Astrocyte (in vitro differentiated cells and primary cell): ENCODE measurements at regions not wholly inside any gene's neighbourhood (a gene's known extent, or its start where the extent isn't known, plus 50 kb on each side); places are given as distances from the start of the nearest gene placed in this dataset.

Experiments used
- DNase-seq: peaks from one replicate; pipeline ENCODE4 v3.0.0-alpha.2; 2010; ENCODE audit warnings: low read depth
- FAIRE-seq: peaks from 2 replicates; lab custom pipeline; 2011; peaks lifted over from hg19 to GRCh38; lab: Jason Lieb, UNC
- H2AFZ ChIP-seq: 2 replicates; pipeline ENCODE4 v1.6.0; 2012; ENCODE audit warnings: low read depth, low read length, inconsistent platforms
- H3K27ac ChIP-seq: 2 replicates; pipeline ENCODE4 v1.5.1; 2011; ENCODE audit warnings: low read depth, low read length, inconsistent platforms
- H3K27me3 ChIP-seq: 2 replicates; pipeline ENCODE4 v1.6.0; 2011; ENCODE audit warnings: low read length, inconsistent platforms; ENCODE audit not compliant: insufficient read depth
- H3K36me3 ChIP-seq: 2 replicates; pipeline ENCODE4 v1.5.1; 2011; ENCODE audit warnings: low read length, inconsistent platforms; ENCODE audit not compliant: insufficient read depth
- H3K4me1 ChIP-seq: 2 replicates; pipeline ENCODE4 v1.5.1; 2011; ENCODE audit warnings: low read length, inconsistent platforms; ENCODE audit not compliant: insufficient read depth
- H3K4me2 ChIP-seq: 2 replicates; pipeline ENCODE4 v1.6.0; 2012; ENCODE audit warnings: low read length, inconsistent platforms
- H3K4me3 ChIP-seq: 2 replicates; pipeline ENCODE4 v1.5.1; 2011; ENCODE audit warnings: low read depth, mild to moderate bottlenecking, low read length, inconsistent platforms; ENCODE audit not compliant: insufficient read depth
- H3K79me2 ChIP-seq: 2 replicates; pipeline ENCODE4 v1.6.0; 2012; ENCODE audit warnings: mild to moderate bottlenecking, low read length, inconsistent platforms; ENCODE audit not compliant: insufficient read depth
- H3K9ac ChIP-seq: 2 replicates; pipeline ENCODE4 v1.6.0; 2012; ENCODE audit warnings: mild to moderate bottlenecking, low read length, inconsistent platforms
- H3K9me3 ChIP-seq: 2 replicates; pipeline ENCODE4 v1.5.1; 2012; ENCODE audit warnings: low read depth, mild to moderate bottlenecking, low read length, inconsistent platforms; ENCODE audit not compliant: insufficient read depth
- H4K20me1 ChIP-seq: 2 replicates; pipeline ENCODE4 v1.6.0; 2012; ENCODE audit warnings: low read length, inconsistent platforms; ENCODE audit not compliant: insufficient read depth
- H3K27ac Mint-ChIP-seq: one replicate; pipeline ENCODE4 v1.8.0; 2021; ENCODE audit warnings: mild to moderate bottlenecking, mixed read lengths; ENCODE audit not compliant: unreplicated experiment
- H3K27me3 Mint-ChIP-seq: one replicate; pipeline ENCODE4 v1.8.0; 2021; ENCODE audit warnings: low read depth, mixed read lengths; ENCODE audit not compliant: unreplicated experiment
- H3K36me3 Mint-ChIP-seq: one replicate; pipeline ENCODE4 v1.8.0; 2021; ENCODE audit warnings: low read depth, mixed read lengths; ENCODE audit not compliant: unreplicated experiment
- H3K4me1 Mint-ChIP-seq: one replicate; pipeline ENCODE4 v1.8.0; 2021; ENCODE audit warnings: low read depth, mixed read lengths; ENCODE audit not compliant: unreplicated experiment
- H3K4me3 Mint-ChIP-seq: one replicate; pipeline ENCODE4 v1.8.0; 2021; ENCODE audit warnings: mild to moderate bottlenecking, moderate library complexity, mixed read lengths; ENCODE audit not compliant: unreplicated experiment
- H3K9me3 Mint-ChIP-seq: one replicate; pipeline ENCODE4 v1.8.0; 2021; ENCODE audit warnings: mild to moderate bottlenecking, mixed read lengths; ENCODE audit not compliant: unreplicated experiment
- EZH2 ChIP-seq: IDR thresholded peaks from 2 replicates; pipeline ENCODE4 v1.6.1; 2012; ENCODE audit warnings: mild to moderate bottlenecking, low read length, inconsistent platforms; ENCODE audit not compliant: insufficient read depth
- TF ChIP-seq, protein P1 (sequence below): IDR thresholded peaks from 2 replicates; pipeline ENCODE4 v1.5.1; 2011; ENCODE audit warnings: low read depth, mild to moderate bottlenecking, inconsistent platforms, low read length, moderate library complexity; ENCODE audit not compliant: insufficient read depth

DNA sequence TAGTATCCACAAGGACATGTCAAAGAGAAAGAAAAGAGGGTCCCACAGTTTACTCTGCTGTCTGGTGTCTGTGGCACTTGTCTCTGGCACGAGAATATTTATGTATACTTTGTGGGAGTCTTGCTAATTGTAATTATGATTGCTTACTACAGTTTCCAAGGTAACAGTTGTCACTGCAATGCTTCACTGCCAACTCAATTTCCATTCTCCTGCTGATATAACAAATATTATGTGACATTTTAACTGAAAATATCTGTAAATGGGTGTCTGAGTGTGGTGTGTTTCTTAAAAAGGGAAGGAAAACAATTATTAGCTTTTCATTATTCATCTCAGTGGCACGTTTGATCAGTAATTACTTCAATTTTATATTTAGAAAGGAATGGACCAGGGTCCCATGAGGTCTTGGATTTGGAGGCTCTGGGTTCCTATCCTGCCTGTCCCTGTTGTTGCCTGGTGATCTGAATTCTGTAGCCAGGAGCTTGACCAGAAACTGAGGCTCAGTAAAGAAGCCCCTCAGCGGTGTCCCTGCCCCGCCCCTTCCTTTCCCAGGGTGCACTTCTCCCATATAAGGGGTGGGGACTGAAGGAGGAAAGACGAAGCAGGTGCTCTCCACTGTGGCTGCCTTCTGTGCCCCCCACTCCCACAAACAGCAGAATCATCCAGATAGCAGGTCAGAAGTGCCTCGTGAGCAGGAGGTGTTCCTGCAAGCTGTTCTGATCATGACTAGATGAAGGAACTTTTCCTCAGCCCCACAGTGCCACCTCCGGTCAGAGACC, 137.3 kb upstream of the KIF2A start:
- Mint-ChIP-seq H3K27me3 (peaks cover 2% of the 10 kb centered on the region), H3K4me3 (no peak overlapping the region), H3K4me1 (peaks cover 4% of the 10 kb centered on the region), H3K36me3 (no peaks in the 10 kb centered on the region), H3K27ac (no peak overlapping the region), H3K9me3 (no peaks in the 10 kb centered on the region)
- Histone ChIP-seq H3K79me2 (no peaks in the 10 kb centered on the region), H3K36me3 (no peaks in the 10 kb centered on the region), H3K27me3 (peaks cover 4% of the 10 kb centered on the region), H3K9me3 (peaks cover 2% of the 10 kb centered on the region), H3K4me2 (no peak overlapping the region), H2AFZ (no peak overlapping the region), H3K9ac (no peak overlapping the region), H3K4me3 (no peak overlapping the region), H3K4me1 (no peaks in the 10 kb centered on the region), H4K20me1 (no peaks in the 10 kb centered on the region), H3K27ac (no peak overlapping the region)
- FAIRE-seq (no peak), DNase-seq (no peak)
- TF ChIP-seq EZH2, result no peak
- TF ChIP-seq, protein P1, sequence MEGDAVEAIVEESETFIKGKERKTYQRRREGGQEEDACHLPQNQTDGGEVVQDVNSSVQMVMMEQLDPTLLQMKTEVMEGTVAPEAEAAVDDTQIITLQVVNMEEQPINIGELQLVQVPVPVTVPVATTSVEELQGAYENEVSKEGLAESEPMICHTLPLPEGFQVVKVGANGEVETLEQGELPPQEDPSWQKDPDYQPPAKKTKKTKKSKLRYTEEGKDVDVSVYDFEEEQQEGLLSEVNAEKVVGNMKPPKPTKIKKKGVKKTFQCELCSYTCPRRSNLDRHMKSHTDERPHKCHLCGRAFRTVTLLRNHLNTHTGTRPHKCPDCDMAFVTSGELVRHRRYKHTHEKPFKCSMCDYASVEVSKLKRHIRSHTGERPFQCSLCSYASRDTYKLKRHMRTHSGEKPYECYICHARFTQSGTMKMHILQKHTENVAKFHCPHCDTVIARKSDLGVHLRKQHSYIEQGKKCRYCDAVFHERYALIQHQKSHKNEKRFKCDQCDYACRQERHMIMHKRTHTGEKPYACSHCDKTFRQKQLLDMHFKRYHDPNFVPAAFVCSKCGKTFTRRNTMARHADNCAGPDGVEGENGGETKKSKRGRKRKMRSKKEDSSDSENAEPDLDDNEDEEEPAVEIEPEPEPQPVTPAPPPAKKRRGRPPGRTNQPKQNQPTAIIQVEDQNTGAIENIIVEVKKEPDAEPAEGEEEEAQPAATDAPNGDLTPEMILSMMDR, result no peak

DNA sequence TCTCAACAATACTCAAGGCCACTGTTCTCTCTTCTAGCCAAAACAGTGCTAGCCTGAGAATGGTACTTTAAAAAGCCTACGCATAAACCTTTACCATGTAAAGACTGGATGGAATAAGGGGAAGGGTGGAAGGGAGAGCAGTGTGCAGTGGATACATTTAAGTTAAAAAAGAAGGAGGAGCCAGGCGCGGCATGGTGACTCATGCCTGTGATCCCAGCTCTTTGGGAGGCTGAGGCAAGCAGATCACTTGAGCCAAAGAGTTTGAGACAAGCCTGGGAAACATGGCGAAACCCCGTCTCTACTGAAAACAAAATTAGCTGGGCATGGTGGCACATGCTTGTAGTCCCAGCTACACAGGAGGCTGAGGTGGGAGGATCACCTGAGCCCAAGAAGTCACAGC, 127.7 kb upstream of the KIF2A start:
- Histone ChIP-seq H3K27me3 (no peaks in the 10 kb centered on the region), H3K27ac (no peak overlapping the region), H3K79me2 (no peaks in the 10 kb centered on the region), H3K9ac (no peak overlapping the region), H3K4me3 (no peak overlapping the region), H3K4me1 (no peaks in the 10 kb centered on the region), H3K36me3 (no peaks in the 10 kb centered on the region), H4K20me1 (no peaks in the 10 kb centered on the region), H2AFZ (no peak overlapping the region), H3K4me2 (no peak overlapping the region), H3K9me3 (no peaks in the 10 kb centered on the region)
- Mint-ChIP-seq H3K27me3 (peaks cover 2% of the 10 kb centered on the region), H3K27ac (no peak overlapping the region), H3K36me3 (no peaks in the 10 kb centered on the region), H3K4me3 (no peak overlapping the region), H3K9me3 (no peaks in the 10 kb centered on the region), H3K4me1 (no peaks in the 10 kb centered on the region)
- DNase-seq, result no peak
- FAIRE-seq, result no peak
- TF ChIP-seq, protein P1, result no peak
- TF ChIP-seq EZH2, result no peak

DNA sequence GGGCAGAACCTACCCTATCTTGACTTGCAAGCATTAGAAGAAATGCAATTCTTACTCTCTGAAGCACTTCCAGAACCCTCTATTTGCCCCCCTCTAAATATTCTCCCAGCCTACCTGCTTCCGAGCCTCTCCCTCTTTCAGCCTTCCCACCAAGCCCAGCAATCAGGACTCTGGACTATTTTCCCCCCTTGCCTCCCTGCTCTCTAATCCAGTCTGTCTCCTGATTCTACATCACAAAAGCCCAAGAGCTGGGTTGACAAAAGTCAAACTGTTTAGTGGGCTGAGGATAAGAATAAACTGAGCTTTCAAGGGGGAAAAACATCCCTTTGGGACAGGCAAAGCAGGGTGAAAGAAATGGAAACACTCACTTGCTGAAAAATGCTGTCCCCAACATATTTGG, 123.2 kb upstream of the KIF2A start:
- no peaks in the 10 kb centered on the region for H3K79me2 ChIP-seq
- Mint-ChIP-seq H3K27me3 (peaks cover 2% of the 10 kb centered on the region), H3K36me3 (no peaks in the 10 kb centered on the region), H3K27ac (no peak overlapping the region), H3K9me3 (no peaks in the 10 kb centered on the region), H3K4me1 (peaks cover 3% of the 10 kb centered on the region), H3K4me3 (no peak overlapping the region)
- FAIRE-seq, result no peak
- H3K9ac ChIP-seq, result no peak overlapping the region
- no peak overlapping the region for H3K27ac ChIP-seq
- H3K4me2 ChIP-seq, result no peak overlapping the region
- no peaks in the 10 kb centered on the region for H3K36me3 ChIP-seq
- H4K20me1 ChIP-seq, result no peaks in the 10 kb centered on the region
- DNase-seq, result no peak
- no peak overlapping the region for H3K4me3 ChIP-seq
- H2AFZ ChIP-seq, result no peak overlapping the region
- TF ChIP-seq EZH2, result no peak
- TF ChIP-seq, protein P1, result no peak
- no peaks in the 10 kb centered on the region for H3K9me3 ChIP-seq
- no peaks in the 10 kb centered on the region for H3K4me1 ChIP-seq
- H3K27me3 ChIP-seq, result no peaks in the 10 kb centered on the region
